ENCODE measurements at regions not wholly inside any gene's neighbourhood (a gene's known extent, or its start where the extent isn't known, plus 50 kb on each side); places are given as distances from the start of the nearest gene placed in this dataset.

- no peak for TF ChIP-seq CBX8 (IDR thresholded peaks at IDR 0.05; ENCODE audit: borderline replicate concordance, low read depth, low read length)
Observed at GRCh38 chr7:115585015-115585718, 445.4 kb downstream of the TFEC start (continued).
